ENCODE measurements at regions not wholly inside any gene's neighbourhood (a gene's known extent, or its start where the extent isn't known, plus 50 kb on each side); places are given as distances from the start of the nearest gene placed in this dataset.

DNA sequence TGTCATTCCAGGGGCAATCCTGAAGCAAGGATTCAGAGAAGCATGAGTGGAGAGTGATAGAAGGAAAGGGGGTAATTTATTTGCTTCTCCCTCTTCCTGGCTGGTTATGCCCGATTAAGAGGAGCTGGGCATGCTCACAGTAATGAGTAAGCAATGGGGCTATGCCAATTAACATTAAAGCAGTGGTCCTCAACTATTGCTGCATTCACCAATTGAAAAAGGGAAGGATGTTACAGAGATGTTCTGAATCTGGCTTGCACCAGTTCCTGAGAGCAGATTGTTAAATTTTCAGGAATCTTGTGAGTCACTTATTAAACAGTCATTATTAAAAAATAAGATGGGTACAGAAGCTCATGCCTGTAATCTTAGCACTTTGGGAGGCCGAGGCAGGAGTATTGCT, 85.9 kb upstream of the ZBTB20 start:
- CTCF ChIA-PET, result no interaction called here

More for the DNA sequence above, 85.9 kb upstream of the ZBTB20 start:
- Histone ChIP-seq H3K27ac (ENCODE audit: insufficient read depth, low read length) (no peak overlapping the region), H4K8ac (ENCODE audit: low read depth in 2 of 2, low read length in 2 of 2) (no peak overlapping the region), H4K91ac (ENCODE audit: insufficient read depth, low read depth, low read length) (no peak overlapping the region), H4K5ac (ENCODE audit: low read depth, low read length) (no peak overlapping the region), H3K79me1 (ENCODE audit: low read depth in 1 of 2, low read length in 2 of 2) (no peaks in the 10 kb centered on the region), H3K36me3 (ENCODE audit: control insufficient read depth, insufficient read depth, low read length) (no peaks in the 10 kb centered on the region), H2AFZ (replicated peaks; ENCODE audit: low read length, poor library complexity) (no peak overlapping the region), H3K27me3 (ENCODE audit: control insufficient read depth, insufficient read depth, low read length) (no peaks in the 10 kb centered on the region), H3K14ac (replicated peaks; ENCODE audit: low read depth, low read length) (no peak overlapping the region), H2BK5ac (ENCODE audit: low read depth, low read length, poor library complexity, severe bottlenecking) (no peak overlapping the region), H3K56ac (ENCODE audit: extremely low read depth, insufficient read depth, low read length) (no peak overlapping the region), H3K9ac (ENCODE audit: low read depth, low read length) (no peak overlapping the region), H2BK20ac (ENCODE audit: low read depth, low read length) (no peak overlapping the region), H2AK5ac (ENCODE audit: low read depth, low read length) (no peak overlapping the region), H2BK120ac (ENCODE audit: low read depth, low read length) (no peak overlapping the region), H3K18ac (ENCODE audit: low read depth, low read length) (no peak overlapping the region), H3K23ac (ENCODE audit: low read depth, low read length) (no peak overlapping the region), H2BK15ac (ENCODE audit: low read depth, low read length) (no peak overlapping the region), H3K4me1 (ENCODE audit: control insufficient read depth, insufficient read depth, low read length) (no peaks in the 10 kb centered on the region), H3K4me2 (ENCODE audit: low read depth, low read length) (no peak overlapping the region), H3K4me3 (ENCODE audit: insufficient read depth, low read depth, low read length) (no peak overlapping the region), H3K9me3 (ENCODE audit: control insufficient read depth, insufficient read depth, low read length) (no peaks in the 10 kb centered on the region), H3K4ac (ENCODE audit: low read depth, low read length) (no peak overlapping the region), H3K9me1 (ENCODE audit: insufficient read depth, low read length) (no peaks in the 10 kb centered on the region), H2AK9ac (replicated peaks; ENCODE audit: low read depth, low read length, poor library complexity) (no peak overlapping the region), H4K20me1 (ENCODE audit: insufficient read depth, low read length) (no peaks in the 10 kb centered on the region)
- POLR2A ChIA-PET (ENCODE audit: unreplicated experiment), result no interaction called here
- BruUV-seq (replicated peaks), result no TSS peak
- TF ChIP-seq CHD1 (IDR thresholded peaks at IDR 0.05; ENCODE audit: low read depth, low read length) (no peak), MAZ (IDR thresholded peaks at IDR 0.05; ENCODE audit: borderline replicate concordance, low read depth, low read length) (no peak), RFX5 (IDR thresholded peaks at IDR 0.05; ENCODE audit: low read depth, low read length) (no peak), RCOR1 (IDR thresholded peaks at IDR 0.05; ENCODE audit: insufficient replicate concordance, low read length) (no peak)
- TF ChIP-seq, protein P1, sequence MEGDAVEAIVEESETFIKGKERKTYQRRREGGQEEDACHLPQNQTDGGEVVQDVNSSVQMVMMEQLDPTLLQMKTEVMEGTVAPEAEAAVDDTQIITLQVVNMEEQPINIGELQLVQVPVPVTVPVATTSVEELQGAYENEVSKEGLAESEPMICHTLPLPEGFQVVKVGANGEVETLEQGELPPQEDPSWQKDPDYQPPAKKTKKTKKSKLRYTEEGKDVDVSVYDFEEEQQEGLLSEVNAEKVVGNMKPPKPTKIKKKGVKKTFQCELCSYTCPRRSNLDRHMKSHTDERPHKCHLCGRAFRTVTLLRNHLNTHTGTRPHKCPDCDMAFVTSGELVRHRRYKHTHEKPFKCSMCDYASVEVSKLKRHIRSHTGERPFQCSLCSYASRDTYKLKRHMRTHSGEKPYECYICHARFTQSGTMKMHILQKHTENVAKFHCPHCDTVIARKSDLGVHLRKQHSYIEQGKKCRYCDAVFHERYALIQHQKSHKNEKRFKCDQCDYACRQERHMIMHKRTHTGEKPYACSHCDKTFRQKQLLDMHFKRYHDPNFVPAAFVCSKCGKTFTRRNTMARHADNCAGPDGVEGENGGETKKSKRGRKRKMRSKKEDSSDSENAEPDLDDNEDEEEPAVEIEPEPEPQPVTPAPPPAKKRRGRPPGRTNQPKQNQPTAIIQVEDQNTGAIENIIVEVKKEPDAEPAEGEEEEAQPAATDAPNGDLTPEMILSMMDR (conservative IDR thresholded peaks at IDR 0.05; ENCODE audit: low read depth, low read length), result no peak
- no CpG with 5 or more reads among the region's 2 CpGs for WGBS, 2 experiments (ENCODE audit: extremely low coverage in 2 of 2, insufficient read length in 1 of 2)
- in situ Hi-C loops (cut with MboI; ENCODE audit: low sequenced_read_pairs) (no loop called here), intact Hi-C loops (cut with micrococcal nuclease) (no loop called here), dilution Hi-C loops (cut with HindIII; ENCODE audit: low sequenced_read_pairs, unreplicated experiment) (no loop called here)
- DNase-seq (peak; percentile 20), ATAC-seq (ENCODE audit: low read depth) (no peak)
